ENCODE measurements at regions not wholly inside any gene's neighbourhood (a gene's known extent, or its start where the extent isn't known, plus 50 kb on each side); places are given as distances from the start of the nearest gene placed in this dataset.

- TF ChIP-seq EZH2phosphoT487 (IDR thresholded peaks at IDR 0.05; ENCODE audit: insufficient read depth, low read depth): no peak
- TF ChIP-seq EZH2 (IDR thresholded peaks at IDR 0.05; ENCODE audit: insufficient read depth, poor library complexity, severe bottlenecking): no peak
These were observed 73.7 kb upstream of the MB21D2 start for GRCh38 chr3:192991356-192991755.
